HG03066 (cell line): ENCODE measurements at regions not wholly inside any gene's neighbourhood (a gene's known extent, or its start where the extent isn't known, plus 50 kb on each side); places are given as distances from the start of the nearest gene placed in this dataset.
"Not testable (repeated sequence)": the region's sequence is repeated elsewhere in the genome, so short reads cannot be mapped to it uniquely, and the experiment has no call there.

ENCODE experiments used
- ATAC-seq: cut with Tn5 transposase; IDR thresholded peaks from one replicate; pipeline ENCODE4 v1.9.1; 2021; ENCODE audit warnings: low read depth; ENCODE audit not compliant: unreplicated experiment

GRCh38 chr7:126022452-126022851, 1092.8 kb upstream of the POT1 start:
- ATAC-seq = no peak

GRCh38 chr7:126016722-126017121, 1087.1 kb upstream of the POT1 start:
- no peak for ATAC-seq

- no peak for ATAC-seq
Observed at GRCh38 chr7:126005064-126005463, 1075.4 kb upstream of the POT1 start.

- ATAC-seq = no peak
Observed at GRCh38 chr7:126001349-126001748, 1071.7 kb upstream of the POT1 start.

- no peak for ATAC-seq
Observed at GRCh38 chr7:125984795-125985194, 1055.2 kb upstream of the POT1 start.

GRCh38 chr7:125971656-125972055, 1042.0 kb upstream of the POT1 start:
- ATAC-seq = no peak

GRCh38 chr7:125966278-125967048, 1036.8 kb upstream of the POT1 start:
- ATAC-seq = no peak

GRCh38 chr7:125934955-125935354, 1005.3 kb upstream of the POT1 start:
- ATAC-seq = no peak

GRCh38 chr7:125934539-125934938, 1004.9 kb upstream of the POT1 start:
- no peak for ATAC-seq

GRCh38 chr7:125930848-125931247, 1001.2 kb upstream of the POT1 start:
- ATAC-seq = no peak

GRCh38 chr7:125927556-125927955, 997.9 kb upstream of the POT1 start:
- no peak for ATAC-seq

- no peak for ATAC-seq
Observed at GRCh38 chr7:125926621-125927020, 997.0 kb upstream of the POT1 start.

GRCh38 chr7:125924037-125924436, 994.4 kb upstream of the POT1 start:
- no peak for ATAC-seq

- ATAC-seq = not testable (repeated sequence)
Observed at GRCh38 chr7:125915381-125915948, 985.8 kb upstream of the POT1 start.

GRCh38 chr7:125908711-125909110, 979.1 kb upstream of the POT1 start:
- ATAC-seq = no peak

GRCh38 chr7:125899577-125899976, 970.0 kb upstream of the POT1 start:
- no peak for ATAC-seq

- no peak for ATAC-seq
Observed at GRCh38 chr7:125892434-125892833, 962.8 kb upstream of the POT1 start.

- ATAC-seq = no peak
Observed at GRCh38 chr7:125878988-125879387, 949.4 kb upstream of the POT1 start.

GRCh38 chr7:125878235-125878956, 948.8 kb upstream of the POT1 start:
- ATAC-seq = no peak

GRCh38 chr7:125877246-125877645, 947.6 kb upstream of the POT1 start:
- ATAC-seq = no peak

- no peak for ATAC-seq
Observed at GRCh38 chr7:125876431-125876830, 946.8 kb upstream of the POT1 start.

- no peak for ATAC-seq
Observed at GRCh38 chr7:125871431-125871830, 941.8 kb upstream of the POT1 start.
